ENCODE measurements at regions not wholly inside any gene's neighbourhood (a gene's known extent, or its start where the extent isn't known, plus 50 kb on each side); places are given as distances from the start of the nearest gene placed in this dataset.

DNA sequence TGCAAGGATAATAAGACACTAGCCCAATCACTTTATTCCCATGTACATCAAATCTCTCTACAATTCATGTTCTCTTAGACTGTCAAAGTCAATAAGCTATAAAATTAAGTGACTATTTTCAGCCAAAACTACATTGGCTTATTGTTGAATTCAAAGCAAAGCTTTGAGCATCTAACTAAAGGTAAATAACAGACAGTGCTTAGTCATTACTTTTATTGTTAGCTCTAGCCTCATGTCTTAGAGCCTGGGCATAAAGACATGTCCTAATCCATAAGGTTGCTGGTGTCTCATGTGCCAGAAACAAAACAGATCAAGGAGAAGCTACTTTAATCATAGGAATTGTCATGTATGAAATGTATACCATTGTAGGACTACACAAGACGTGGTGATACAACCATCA is 103.1 kb upstream of the UNC5C start:
- no peaks in the 10 kb centered on the region for H3K9me2 ChIP-seq (replicated peaks; ENCODE audit: insufficient read depth, low read length)
- no peaks in the 10 kb centered on the region for H3K27me3 ChIP-seq (ENCODE audit: low read length)
- H3K9ac ChIP-seq (ENCODE audit: low read length) = no peak overlapping the region
- no peaks in the 10 kb centered on the region for H3K79me2 ChIP-seq (ENCODE audit: low read length)
- H3K27ac ChIP-seq (ENCODE audit: low read length) = no peak overlapping the region
- H3K4me1 ChIP-seq (ENCODE audit: low read length) = no peaks in the 10 kb centered on the region
- H2AFZ ChIP-seq (ENCODE audit: low read length) = no peak overlapping the region
- no peak overlapping the region for H3K4me3 ChIP-seq (ENCODE audit: low read length)
- no peaks in the 10 kb centered on the region for H4K20me1 ChIP-seq (ENCODE audit: insufficient read depth, low read depth, low read length)
- H3K4me2 ChIP-seq (ENCODE audit: low read depth, low read length, poor library complexity, severe bottlenecking) = no peak overlapping the region
- no peaks in the 10 kb centered on the region for H3K36me3 ChIP-seq (ENCODE audit: insufficient read depth, low read length)
- DNase-seq = no peak
- H3K9me3 ChIP-seq (ENCODE audit: low read length) = peaks cover 22% of the 10 kb centered on the region

GRCh38 chr4:95644417-95644816 is 95.6 kb upstream of the UNC5C start:
- Histone ChIP-seq H3K9me3 (ENCODE audit: low read length) (peaks cover 31% of the 10 kb centered on the region), H3K36me3 (ENCODE audit: insufficient read depth, low read length) (no peaks in the 10 kb centered on the region), H3K4me1 (ENCODE audit: low read length) (no peaks in the 10 kb centered on the region), H4K20me1 (ENCODE audit: insufficient read depth, low read depth, low read length) (no peaks in the 10 kb centered on the region), H3K27ac (ENCODE audit: low read length) (no peak overlapping the region), H3K9me2 (replicated peaks; ENCODE audit: insufficient read depth, low read length) (no peaks in the 10 kb centered on the region), H3K27me3 (ENCODE audit: low read length) (no peaks in the 10 kb centered on the region), H3K9ac (ENCODE audit: low read length) (no peak overlapping the region), H3K4me2 (ENCODE audit: low read depth, low read length, poor library complexity, severe bottlenecking) (no peak overlapping the region), H2AFZ (ENCODE audit: low read length) (no peak overlapping the region), H3K79me2 (ENCODE audit: low read length) (no peaks in the 10 kb centered on the region), H3K4me3 (ENCODE audit: low read length) (no peak overlapping the region)
- no peak for DNase-seq

DNA sequence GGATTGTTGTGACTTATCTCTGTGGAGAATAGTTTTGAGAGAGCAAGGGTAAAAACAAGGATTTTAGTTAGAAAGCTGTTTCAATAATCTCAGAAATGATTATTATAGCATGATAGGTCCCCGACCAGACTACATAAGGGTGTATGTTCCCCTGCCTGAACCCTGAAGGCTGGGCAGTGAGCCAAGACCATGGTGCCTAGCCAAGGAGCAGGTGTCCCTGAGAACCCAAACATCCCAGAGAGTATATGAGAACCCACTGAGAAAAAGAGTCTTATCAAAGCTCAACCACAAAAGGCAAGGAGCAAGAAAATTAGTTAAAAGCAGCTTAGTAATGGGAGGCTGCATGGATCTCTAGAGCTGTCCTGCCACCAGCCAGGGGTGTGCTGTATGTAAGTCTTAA is 94.9 kb upstream of the UNC5C start:
- Histone ChIP-seq H3K9me3 (ENCODE audit: low read length) (peaks cover 27% of the 10 kb centered on the region), H3K27ac (ENCODE audit: low read length) (no peak overlapping the region), H3K4me3 (ENCODE audit: low read length) (no peak overlapping the region), H2AFZ (ENCODE audit: low read length) (no peak overlapping the region), H3K4me2 (ENCODE audit: low read depth, low read length, poor library complexity, severe bottlenecking) (no peak overlapping the region), H3K79me2 (ENCODE audit: low read length) (no peaks in the 10 kb centered on the region), H3K9me2 (replicated peaks; ENCODE audit: insufficient read depth, low read length) (no peaks in the 10 kb centered on the region), H3K27me3 (ENCODE audit: low read length) (no peaks in the 10 kb centered on the region), H4K20me1 (ENCODE audit: insufficient read depth, low read depth, low read length) (no peaks in the 10 kb centered on the region), H3K36me3 (ENCODE audit: insufficient read depth, low read length) (no peaks in the 10 kb centered on the region), H3K9ac (ENCODE audit: low read length) (no peak overlapping the region), H3K4me1 (ENCODE audit: low read length) (no peaks in the 10 kb centered on the region)
- no peak for DNase-seq

DNA sequence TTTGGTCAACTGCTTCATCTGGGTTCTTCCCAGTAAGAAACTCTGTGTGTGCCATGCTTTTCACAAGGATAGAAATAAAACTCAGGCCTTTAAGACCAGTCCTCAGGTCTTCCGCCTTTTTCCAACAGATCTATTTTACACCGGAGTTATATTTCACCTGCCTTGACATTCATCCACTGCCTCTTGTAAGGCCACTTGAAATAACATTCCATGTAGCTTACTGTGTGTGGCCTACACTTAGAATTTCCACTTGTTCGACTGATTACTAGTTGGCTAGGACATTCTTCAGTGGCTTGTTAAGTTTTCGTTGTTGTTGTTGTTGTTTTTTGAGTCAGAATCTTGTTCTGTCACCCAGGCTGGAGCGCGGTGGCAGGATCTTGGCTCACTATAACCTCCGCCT is 92.8 kb upstream of the UNC5C start:
- no peaks in the 10 kb centered on the region for H4K20me1 ChIP-seq (ENCODE audit: insufficient read depth, low read depth, low read length)

GRCh38 chr4:95640311-95640710 is 91.5 kb upstream of the UNC5C start:
- no peak overlapping the region for H3K27ac ChIP-seq (ENCODE audit: low read length)
- no peak overlapping the region for H3K9ac ChIP-seq (ENCODE audit: low read length)
- no peaks in the 10 kb centered on the region for H3K27me3 ChIP-seq (ENCODE audit: low read length)
- H3K9me2 ChIP-seq (replicated peaks; ENCODE audit: insufficient read depth, low read length) = no peaks in the 10 kb centered on the region; the same call in 1 of the 2 replicates
- H3K36me3 ChIP-seq (ENCODE audit: insufficient read depth, low read length) = no peaks in the 10 kb centered on the region
- no peak overlapping the region for H3K4me2 ChIP-seq (ENCODE audit: low read depth, low read length, poor library complexity, severe bottlenecking)
- no peak overlapping the region for H3K4me3 ChIP-seq (ENCODE audit: low read length)
- H4K20me1 ChIP-seq (ENCODE audit: insufficient read depth, low read depth, low read length) = no peaks in the 10 kb centered on the region
- no peaks in the 10 kb centered on the region for H3K4me1 ChIP-seq (ENCODE audit: low read length)
- no peak overlapping the region for H2AFZ ChIP-seq (ENCODE audit: low read length)
- peaks cover 16% of the 10 kb centered on the region for H3K9me3 ChIP-seq (ENCODE audit: low read length)
- DNase-seq = no peak
- no peaks in the 10 kb centered on the region for H3K79me2 ChIP-seq (ENCODE audit: low read length)

More for the DNA sequence above, 92.8 kb upstream of the UNC5C start:
- peaks cover 20% of the 10 kb centered on the region for H3K9me3 ChIP-seq (ENCODE audit: low read length)
- H3K4me3 ChIP-seq (ENCODE audit: low read length) = no peak overlapping the region
- no peaks in the 10 kb centered on the region for H3K79me2 ChIP-seq (ENCODE audit: low read length)
- no peak overlapping the region for H3K4me2 ChIP-seq (ENCODE audit: low read depth, low read length, poor library complexity, severe bottlenecking)
- no peak overlapping the region for H3K27ac ChIP-seq (ENCODE audit: low read length)
- H3K27me3 ChIP-seq (ENCODE audit: low read length) = no peaks in the 10 kb centered on the region
- H2AFZ ChIP-seq (ENCODE audit: low read length) = no peak overlapping the region
- no peaks in the 10 kb centered on the region for H3K4me1 ChIP-seq (ENCODE audit: low read length)
- no peak overlapping the region for H3K9ac ChIP-seq (ENCODE audit: low read length)
- H3K9me2 ChIP-seq (replicated peaks; ENCODE audit: insufficient read depth, low read length) = no peaks in the 10 kb centered on the region
- no peaks in the 10 kb centered on the region for H3K36me3 ChIP-seq (ENCODE audit: insufficient read depth, low read length)
- DNase-seq = no peak

DNA sequence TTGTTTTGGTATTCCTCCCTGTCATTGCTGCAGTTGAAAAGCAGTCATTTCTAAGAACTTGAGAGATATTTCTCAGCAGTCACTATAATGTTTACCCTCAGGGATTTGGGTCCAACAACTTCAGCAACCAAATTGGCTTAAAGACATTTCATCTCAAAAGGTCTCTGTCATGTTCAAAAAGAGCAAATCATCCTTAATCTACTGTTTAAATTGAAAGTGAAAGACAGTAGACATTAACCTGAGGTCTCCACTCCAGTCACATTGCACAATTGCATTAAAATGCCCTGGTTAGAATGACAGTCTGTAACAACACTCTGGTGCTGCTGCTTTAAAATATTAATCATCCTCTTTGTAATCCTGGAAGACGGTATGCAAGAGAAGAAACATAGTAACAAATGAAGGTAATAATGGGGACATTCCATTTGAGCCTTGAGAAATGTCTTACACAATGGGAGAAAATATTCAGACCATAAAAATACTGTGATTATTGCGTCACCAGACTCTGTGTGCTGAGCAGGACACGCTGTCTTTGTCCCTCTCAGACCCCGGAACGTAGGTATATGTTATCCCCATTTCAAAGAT is 90.2 kb upstream of the UNC5C start:
- Histone ChIP-seq H3K9me3 (ENCODE audit: low read length) (peaks cover 16% of the 10 kb centered on the region), H3K27ac (ENCODE audit: low read length) (no peak overlapping the region), H3K4me2 (ENCODE audit: low read depth, low read length, poor library complexity, severe bottlenecking) (no peak overlapping the region), H3K36me3 (ENCODE audit: insufficient read depth, low read length) (no peaks in the 10 kb centered on the region), H3K4me3 (ENCODE audit: low read length) (no peak overlapping the region), H3K4me1 (ENCODE audit: low read length) (no peaks in the 10 kb centered on the region), H3K27me3 (ENCODE audit: low read length) (no peaks in the 10 kb centered on the region), H2AFZ (ENCODE audit: low read length) (no peak overlapping the region), H3K9ac (ENCODE audit: low read length) (no peak overlapping the region), H3K9me2 (replicated peaks; ENCODE audit: insufficient read depth, low read length) (no peaks in the 10 kb centered on the region; the same call in 1 of the 2 replicates), H3K79me2 (ENCODE audit: low read length) (no peaks in the 10 kb centered on the region), H4K20me1 (ENCODE audit: insufficient read depth, low read depth, low read length) (no peaks in the 10 kb centered on the region)
- no peak for DNase-seq

DNA sequence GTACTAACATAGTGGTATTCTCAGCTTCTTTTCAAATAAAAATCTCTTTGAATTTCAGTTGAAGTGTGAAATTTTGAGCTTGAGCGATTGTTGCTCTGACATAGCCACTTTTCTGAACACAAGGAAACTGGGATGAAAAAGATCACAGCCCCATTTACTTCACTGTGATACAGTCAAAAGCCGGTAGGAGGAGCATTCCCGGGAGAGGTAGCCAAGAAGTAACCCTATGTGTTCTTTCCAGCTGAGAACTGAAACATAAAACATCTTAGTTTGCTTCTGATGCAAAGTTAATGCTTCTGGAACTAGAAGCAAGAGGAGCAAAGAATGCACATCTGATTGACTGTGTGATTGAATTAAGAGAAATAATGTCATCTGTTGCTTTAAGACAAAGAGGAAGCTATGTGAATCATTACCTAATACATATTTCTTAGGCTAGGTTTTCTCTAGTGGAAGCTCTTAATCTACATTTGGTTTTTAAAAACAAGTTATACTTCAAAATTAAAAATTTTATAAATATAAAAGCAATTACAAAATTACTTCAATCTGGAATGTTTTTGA is 88.3 kb upstream of the UNC5C start:
- Histone ChIP-seq H4K20me1 (ENCODE audit: insufficient read depth, low read depth, low read length) (no peaks in the 10 kb centered on the region), H3K4me3 (ENCODE audit: low read length) (no peak overlapping the region), H3K27me3 (ENCODE audit: low read length) (no peaks in the 10 kb centered on the region), H3K4me2 (ENCODE audit: low read depth, low read length, poor library complexity, severe bottlenecking) (no peak overlapping the region), H2AFZ (ENCODE audit: low read length) (no peak overlapping the region), H3K36me3 (ENCODE audit: insufficient read depth, low read length) (no peaks in the 10 kb centered on the region), H3K9ac (ENCODE audit: low read length) (no peak overlapping the region), H3K9me3 (ENCODE audit: low read length) (peaks cover 7% of the 10 kb centered on the region), H3K9me2 (replicated peaks; ENCODE audit: insufficient read depth, low read length) (no peaks in the 10 kb centered on the region; the same call in 1 of the 2 replicates), H3K4me1 (ENCODE audit: low read length) (no peaks in the 10 kb centered on the region), H3K27ac (ENCODE audit: low read length) (no peak overlapping the region), H3K79me2 (ENCODE audit: low read length) (no peaks in the 10 kb centered on the region)
- no peak for DNase-seq

GRCh38 chr4:95636061-95636460 is 87.3 kb upstream of the UNC5C start:
- no peaks in the 10 kb centered on the region for H3K36me3 ChIP-seq (ENCODE audit: insufficient read depth, low read length)
- no peak overlapping the region for H2AFZ ChIP-seq (ENCODE audit: low read length)
- no peaks in the 10 kb centered on the region for H3K27me3 ChIP-seq (ENCODE audit: low read length)
- no peaks in the 10 kb centered on the region for H4K20me1 ChIP-seq (ENCODE audit: insufficient read depth, low read depth, low read length)
- no peaks in the 10 kb centered on the region for H3K4me1 ChIP-seq (ENCODE audit: low read length)
- no peak overlapping the region for H3K27ac ChIP-seq (ENCODE audit: low read length)
- peaks cover 14% of the 10 kb centered on the region for H3K9me3 ChIP-seq (ENCODE audit: low read length)
- H3K4me2 ChIP-seq (ENCODE audit: low read depth, low read length, poor library complexity, severe bottlenecking) = no peak overlapping the region
- H3K9me2 ChIP-seq (replicated peaks; ENCODE audit: insufficient read depth, low read length) = no peaks in the 10 kb centered on the region; the same call in 1 of the 2 replicates
- no peak for DNase-seq
- no peak overlapping the region for H3K4me3 ChIP-seq (ENCODE audit: low read length)
- no peaks in the 10 kb centered on the region for H3K79me2 ChIP-seq (ENCODE audit: low read length)
- H3K9ac ChIP-seq (ENCODE audit: low read length) = no peak overlapping the region

Measured in Karpas-422 (cell line).